B cell (primary cell): ENCODE measurements at regions not wholly inside any gene's neighbourhood (a gene's known extent, or its start where the extent isn't known, plus 50 kb on each side); places are given as distances from the start of the nearest gene placed in this dataset.

Experiments
- ATAC-seq: fragments of 200-7000 bp; cut with Tn5 transposase; one replicate; pipeline ENCODE4 v1.10.0; 2021; ENCODE audit warnings: low read depth, mild to moderate bottlenecking, moderate number of reproducible peaks, moderate library complexity
- CTCF ChIA-PET: fragments of 350-600 bp; sonication (Branson Sonifier 250); formaldehyde crosslinking; loops from one replicate; lab custom pipeline; 2021; ENCODE audit warnings: antibody characterized with exemption, inconsistent platforms; lab: Charles Lee
- POLR2A ChIA-PET: fragments of 350-600 bp; sonication (Branson Sonifier 250); formaldehyde crosslinking; loops from one replicate; lab custom pipeline; 2021; ENCODE audit warnings: antibody characterized with exemption; lab: Charles Lee
- DNase-seq: peaks from one replicate; pipeline ENCODE4 v3.0.0; 2013
- H2AFZ ChIP-seq: 2 replicates; pipeline ENCODE4 v1.6.1; 2012; ENCODE audit warnings: mild to moderate bottlenecking, low read depth, low read length; ENCODE audit not compliant: insufficient read depth, poor library complexity, severe bottlenecking
- H3K27ac ChIP-seq, 2 donors: 1 replicate in 1 of 2; 2 replicates in 1 of 2; pipeline ENCODE4 v1.5.1; 2012 to 2013; ENCODE audit warnings: low read length in 2 of 2, mild to moderate bottlenecking in 2 of 2, moderate library complexity in 1 of 2
- H3K27me3 ChIP-seq, 4 experiments: fragments of 200-600 bp in 1 of 4; sonication (generic) in 1 of 4; replicated peaks in 1 of 4; 1 replicate in 2 of 4; 2 replicates in 2 of 4; pipeline versions ENCODE4 v1.6.1 to v1.7.0; 2013 to 2016; ENCODE audit warnings: low read length in 3 of 4, mild to moderate bottlenecking in 2 of 4, mixed read lengths in 1 of 4, moderate library complexity in 1 of 4; ENCODE audit not compliant: insufficient read depth in 4 of 4, control insufficient read depth in 3 of 4; ENCODE audit errors: control extremely low read depth in 1 of 4
- H3K36me3 ChIP-seq, 2 experiments: replicated peaks in 1 of 2; 1 replicate in 1 of 2; 2 replicates in 1 of 2; pipeline versions ENCODE4 v1.6.1 to v1.7.1; 2013; ENCODE audit warnings: low read length in 1 of 2; ENCODE audit not compliant: insufficient read depth in 2 of 2, control insufficient read depth in 1 of 2; ENCODE audit errors: control extremely low read depth in 1 of 2, extremely low read depth in 1 of 2
- H3K4me1 ChIP-seq, 2 donors: fragments of 200-600 bp in 1 of 2; sonication (generic) in 1 of 2; 1 replicate in 1 of 2; 2 replicates in 1 of 2; pipeline versions ENCODE4 v1.5.1 to v1.6.1; 2013 to 2017; ENCODE audit warnings: low read length in 2 of 2; ENCODE audit not compliant: control insufficient read depth in 2 of 2, insufficient read depth in 2 of 2
- H3K4me2 ChIP-seq: replicated peaks from 2 replicates; pipeline ENCODE3; 2012; ENCODE audit warnings: mild to moderate bottlenecking, low read depth, low read length; ENCODE audit not compliant: poor library complexity, severe bottlenecking
- H3K4me3 ChIP-seq, 5 experiments: fragments of 200-600 bp in 1 of 5; sonication (generic) in 1 of 5; 1 replicate in 3 of 5; 2 replicates in 2 of 5; pipeline versions ENCODE4 v1.5.1 to v1.7.0; 2011 to 2016; ENCODE audit warnings: low read length in 4 of 5, mild to moderate bottlenecking in 4 of 5, low read depth in 2 of 5, control low read depth in 1 of 5, moderate library complexity in 1 of 5; ENCODE audit not compliant: insufficient read depth in 1 of 5; ENCODE audit errors: control extremely low read depth in 1 of 5, extremely low read depth in 1 of 5
- H3K79me2 ChIP-seq: fragments of 200-600 bp; sonication (generic); one replicate; pipeline ENCODE4 v1.6.0; 2016; ENCODE audit warnings: low read length; ENCODE audit not compliant: control insufficient read depth, insufficient read depth
- H3K9ac ChIP-seq: fragments of 200-600 bp; sonication (generic); 2 replicates; pipeline ENCODE4 v1.6.1; 2017; ENCODE audit warnings: mild to moderate bottlenecking, low read length, moderate library complexity
- H3K9me3 ChIP-seq, 3 donors: one replicate each; pipeline versions ENCODE4 v1.6.1 to v1.7.1; 2013; ENCODE audit warnings: low read length in 2 of 3; ENCODE audit not compliant: control insufficient read depth in 2 of 3, insufficient read depth in 1 of 3; ENCODE audit errors: control extremely low read depth in 1 of 3
- H4K20me1 ChIP-seq: 2 replicates; pipeline ENCODE4 v1.6.0; 2012; ENCODE audit warnings: mild to moderate bottlenecking, low read length; ENCODE audit not compliant: insufficient read depth, control insufficient read depth, poor library complexity, severe bottlenecking
- H3K27ac Mint-ChIP-seq: one replicate; pipeline ENCODE4 v1.8.0; 2021; ENCODE audit warnings: mixed read lengths
- H3K27me3 Mint-ChIP-seq: one replicate; pipeline ENCODE4 v1.8.0; 2021; ENCODE audit warnings: mixed read lengths
- H3K4me1 Mint-ChIP-seq: one replicate; pipeline ENCODE4 v1.8.0; 2021; ENCODE audit warnings: mixed read lengths
- H3K4me3 Mint-ChIP-seq: one replicate; pipeline ENCODE4 v1.8.0; 2021; ENCODE audit warnings: mixed read lengths
- H3K9me3 Mint-ChIP-seq: one replicate; pipeline ENCODE4 v1.8.0; 2022; ENCODE audit warnings: mixed read lengths; ENCODE audit not compliant: insufficient read depth
- CTCF ChIP-seq: fragments of 200-600 bp; IDR thresholded peaks from one replicate; pipeline ENCODE4 v1.8.0; 2022; ENCODE audit warnings: antibody characterized with exemption, mild to moderate bottlenecking
- EZH2 ChIP-seq: IDR thresholded peaks from 2 replicates; pipeline ENCODE4 v1.6.1; 2012; ENCODE audit warnings: borderline replicate concordance, low read depth, mild to moderate bottlenecking, moderate library complexity, low read length; ENCODE audit not compliant: insufficient read depth, poor library complexity, severe bottlenecking
- WGBS: methylation state at CpG from one replicate; pipeline ENCODE4 v1.1.5; 2013; ENCODE audit warnings: missing lambda C conversion rate; ENCODE audit not compliant: insufficient coverage; 5-methylcytosine and 5-hydroxymethylcytosine counted together
- intact Hi-C: fragments of 100-400 bp; cut with micrococcal nuclease; formaldehyde crosslinking; loops from one replicate; pipeline ENCODE4 v1.10.0; 2022

- Histone ChIP-seq H3K79me2 (no peaks in the 10 kb centered on the region), H3K27me3 (no peaks in the 10 kb centered on the region), H3K9ac (no peak overlapping the region), H4K20me1 (no peaks in the 10 kb centered on the region), H3K4me3 (no peak overlapping the region), H3K9me3 (no peaks in the 10 kb centered on the region), H3K4me2 (no peak overlapping the region), H3K36me3 (no peaks in the 10 kb centered on the region), H3K4me1 (no peaks in the 10 kb centered on the region), H3K27ac (no peak overlapping the region), H2AFZ (no peak overlapping the region)
- DNase-seq = no peak
- ChIA-PET CTCF (no interaction called here), POLR2A (no interaction called here)
- no peaks in the 10 kb centered on the region for H3K27me3 Mint-ChIP-seq
- intact Hi-C loops = no loop called here
- TF ChIP-seq CTCF (no peak), EZH2 (no peak)
- no peaks in the 10 kb centered on the region for H3K9me3 Mint-ChIP-seq
- H3K4me1 Mint-ChIP-seq = no peaks in the 10 kb centered on the region
- H3K27ac Mint-ChIP-seq = no peak overlapping the region
- no peak overlapping the region for H3K4me3 Mint-ChIP-seq
- 67% methylated on average over 1 of the region's 8 CpGs for WGBS
- no peak for ATAC-seq
Observed at GRCh38 chr1:232287676-232288569, 342.0 kb downstream of the SIPA1L2 start.

GRCh38 chr1:232285138-232285537 is 344.8 kb downstream of the SIPA1L2 start:
- H3K27ac Mint-ChIP-seq = no peak overlapping the region
- ChIA-PET POLR2A (no interaction called here), CTCF (no interaction called here)
- Histone ChIP-seq H3K9me3 (no peaks in the 10 kb centered on the region), H3K27ac (no peak overlapping the region), H3K27me3 (no peaks in the 10 kb centered on the region), H3K9ac (no peak overlapping the region), H3K4me2 (no peak overlapping the region), H3K36me3 (no peaks in the 10 kb centered on the region), H3K79me2 (no peaks in the 10 kb centered on the region), H2AFZ (no peak overlapping the region), H3K4me3 (no peak overlapping the region), H4K20me1 (no peaks in the 10 kb centered on the region), H3K4me1 (no peaks in the 10 kb centered on the region)
- no peaks in the 10 kb centered on the region for H3K27me3 Mint-ChIP-seq
- no peak overlapping the region for H3K4me3 Mint-ChIP-seq
- DNase-seq = no peak
- TF ChIP-seq CTCF = no peak
- no peak for TF ChIP-seq EZH2
- 80% methylated on average over 4 of the region's 6 CpGs for WGBS
- intact Hi-C loops = no loop called here
- H3K9me3 Mint-ChIP-seq = no peaks in the 10 kb centered on the region
- ATAC-seq = no peak
- no peaks in the 10 kb centered on the region for H3K4me1 Mint-ChIP-seq
